NCI-H128 (cell line): ENCODE measurements at regions not wholly inside any gene's neighbourhood (a gene's known extent, or its start where the extent isn't known, plus 50 kb on each side); places are given as distances from the start of the nearest gene placed in this dataset.

Experiments used
- DNase-seq: peaks from one replicate; lab custom pipeline; 2025; ENCODE audit not compliant: unreplicated experiment; lab: John Stamatoyannopoulos, UW

DNA sequence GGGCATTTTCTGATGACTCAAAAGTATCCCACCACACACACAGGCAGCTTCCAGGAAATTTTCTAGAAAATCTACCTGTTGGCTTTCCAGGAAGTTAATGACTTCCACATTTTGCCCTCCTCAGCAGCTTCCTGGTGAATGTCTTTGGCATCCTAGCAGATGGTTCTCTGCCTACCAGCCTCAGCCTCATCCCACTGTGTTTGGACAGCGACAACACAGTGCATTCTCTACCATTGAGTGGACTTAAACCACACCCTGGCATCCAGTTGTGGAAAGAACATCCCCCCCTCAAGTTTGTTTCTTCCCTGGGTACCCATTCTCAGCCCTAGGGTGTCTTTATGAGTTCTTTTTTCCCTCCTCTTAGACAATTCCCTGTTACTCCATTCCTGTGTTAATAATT lies 50.8 kb upstream of the GADL1 start:
- no peak for DNase-seq

DNA sequence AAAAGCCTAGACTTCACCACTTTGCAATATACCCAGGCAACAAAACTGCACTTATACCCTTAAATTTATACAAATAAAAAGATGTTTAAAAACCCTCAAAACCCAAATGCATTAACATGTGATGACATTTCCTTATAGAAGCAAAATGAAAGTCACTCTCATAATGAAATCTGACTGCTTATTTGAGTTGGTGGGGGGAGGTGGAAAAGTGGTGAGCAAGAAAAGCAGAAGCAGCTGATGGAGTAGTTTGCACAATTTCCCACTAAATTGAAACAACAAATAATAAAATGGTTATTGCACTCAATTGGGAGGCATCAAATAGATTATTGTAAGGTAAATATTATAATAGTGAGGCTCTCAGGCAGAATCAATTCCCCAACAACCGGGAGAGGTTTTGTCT lies 54.0 kb upstream of the GADL1 start:
- no peak for DNase-seq

DNA sequence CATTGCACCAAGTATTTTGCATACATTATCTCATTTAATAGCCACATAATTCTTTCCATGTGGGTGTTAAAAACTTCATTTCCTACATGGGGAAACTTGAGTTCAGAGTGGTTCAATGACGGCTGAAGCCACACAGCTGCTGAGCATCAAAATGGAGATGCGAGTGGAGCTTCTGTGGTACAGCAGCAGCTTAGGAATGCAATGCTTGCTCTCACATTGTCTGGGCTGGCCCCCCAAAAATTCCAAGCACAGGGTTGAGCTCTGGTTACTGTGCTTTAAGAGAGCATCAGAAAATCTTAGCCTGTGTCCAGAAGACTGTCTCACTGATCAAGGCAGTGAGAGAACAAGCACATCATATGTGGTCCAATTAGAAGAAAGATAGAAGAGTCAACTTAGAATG lies 57.4 kb upstream of the GADL1 start:
- no peak for DNase-seq

DNA sequence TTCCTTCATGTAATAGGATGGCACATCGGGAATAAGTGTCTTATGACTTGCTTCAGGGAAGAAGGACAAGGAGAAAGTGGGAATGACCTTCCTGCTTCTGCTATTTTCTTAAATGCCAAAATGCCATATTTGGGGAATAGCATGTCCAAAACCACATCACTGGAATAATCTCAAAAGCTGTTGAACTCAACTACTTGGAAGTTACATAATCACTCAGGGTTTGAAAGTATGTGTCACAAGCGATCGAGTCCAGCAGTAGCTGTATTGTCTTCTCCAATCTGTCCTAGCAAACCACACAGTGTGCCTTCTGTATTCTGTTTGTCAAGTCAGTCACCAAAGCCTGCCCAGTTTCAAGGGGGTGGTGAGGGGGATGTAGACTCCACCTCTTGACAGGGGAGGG lies 58.3 kb upstream of the GADL1 start:
- no peak for DNase-seq

DNA sequence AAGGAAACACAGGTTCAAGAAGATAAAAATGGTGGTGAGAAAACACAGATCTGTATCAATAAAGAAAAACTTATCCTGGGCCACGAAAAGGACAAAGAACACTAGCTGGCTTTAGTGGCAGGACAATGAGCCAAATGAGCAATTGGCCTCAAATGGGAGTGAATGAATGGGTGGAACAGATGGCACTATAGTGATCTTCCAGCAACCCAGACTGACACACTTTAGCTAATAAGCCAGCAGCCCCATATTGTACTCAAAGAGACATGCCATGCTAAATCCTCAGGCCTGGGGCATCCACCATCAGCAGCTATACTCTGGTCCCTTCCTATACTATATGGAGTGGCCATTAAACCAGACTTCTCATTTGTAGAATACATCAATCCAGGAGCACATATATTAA lies 60.0 kb upstream of the GADL1 start:
- no peak for DNase-seq

DNA sequence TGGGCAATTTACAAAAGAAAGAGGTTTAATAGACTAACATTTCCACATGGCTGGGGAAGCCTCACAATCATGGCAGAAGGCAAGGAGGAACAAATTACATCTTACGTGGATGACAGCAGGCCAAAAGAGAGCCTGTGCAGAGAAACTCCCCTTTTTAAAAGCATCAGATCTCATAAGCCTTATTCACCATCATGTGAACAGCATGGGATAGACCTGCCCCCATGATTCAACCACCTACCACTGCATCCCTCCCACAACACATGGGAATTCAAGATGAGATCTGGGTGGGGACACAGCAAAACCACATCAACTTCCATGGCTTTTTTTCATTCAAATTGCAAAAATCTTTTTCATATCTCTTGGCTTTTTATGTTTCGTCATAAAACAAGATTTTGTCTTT lies 67.6 kb upstream of the GADL1 start:
- DNase-seq = no peak

DNA sequence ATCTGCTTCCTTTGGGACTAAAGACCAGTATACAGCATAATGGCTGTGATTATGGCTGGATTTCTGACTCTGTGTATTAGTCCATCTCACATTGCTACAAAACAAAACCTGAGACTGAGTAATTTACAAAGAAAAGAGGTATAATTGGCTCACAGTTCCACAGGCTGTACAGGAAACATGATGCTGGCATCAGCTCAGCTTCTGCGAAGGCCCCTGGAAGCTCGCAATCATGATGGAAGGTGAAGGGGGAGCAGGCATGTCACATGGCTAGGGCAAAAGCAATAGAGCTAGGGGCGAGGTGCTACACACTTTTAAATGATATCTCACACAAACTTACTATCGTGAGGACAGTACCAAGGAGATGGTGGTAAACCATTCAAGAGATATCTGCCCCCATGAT lies 68.0 kb upstream of the GADL1 start:
- no peak for DNase-seq

DNA sequence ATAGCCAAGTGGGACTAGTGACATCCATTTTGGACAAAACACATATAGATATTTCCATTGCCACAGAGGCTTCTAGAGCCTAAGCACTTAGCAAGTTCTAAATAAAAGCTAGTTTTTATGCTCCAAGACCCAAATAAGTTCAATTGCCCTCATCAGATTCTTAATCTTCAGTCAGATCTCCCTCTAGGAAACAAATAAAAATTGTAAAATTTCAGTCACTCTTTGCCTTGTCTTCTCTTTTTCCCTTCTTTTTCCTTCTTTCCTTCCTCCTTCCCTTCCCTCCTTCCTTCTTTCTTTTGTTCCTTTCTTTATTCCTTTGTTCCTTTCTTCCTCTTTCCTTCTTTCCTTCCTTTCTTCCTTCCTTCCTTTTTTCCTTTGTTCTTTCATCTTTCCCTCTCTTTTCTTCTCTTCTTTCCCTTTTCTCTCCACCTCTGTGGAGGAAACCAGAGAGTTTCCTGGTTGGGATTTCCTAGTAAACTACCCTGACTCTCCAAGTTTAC lies 68.8 kb upstream of the GADL1 start:
- no peak for DNase-seq

DNA sequence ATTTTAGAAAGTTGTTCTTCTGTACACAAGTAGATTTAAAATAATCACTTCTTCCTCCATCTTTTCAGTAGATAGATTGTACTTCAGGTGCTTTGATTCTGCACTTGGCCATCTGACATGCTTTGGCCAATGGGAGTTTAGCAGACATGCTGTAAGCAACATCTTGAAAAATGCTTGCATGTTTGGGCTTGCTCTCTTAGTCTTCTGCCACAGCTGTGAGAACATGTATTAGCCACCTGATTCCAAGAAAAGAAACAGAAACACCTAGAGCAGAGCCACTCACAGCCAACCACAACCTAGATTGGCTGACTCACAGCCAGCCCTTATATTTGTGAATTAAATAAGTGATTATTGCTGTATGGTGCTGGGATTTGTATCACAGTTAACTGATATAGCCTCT lies 70.2 kb upstream of the GADL1 start:
- no peak for DNase-seq

DNA sequence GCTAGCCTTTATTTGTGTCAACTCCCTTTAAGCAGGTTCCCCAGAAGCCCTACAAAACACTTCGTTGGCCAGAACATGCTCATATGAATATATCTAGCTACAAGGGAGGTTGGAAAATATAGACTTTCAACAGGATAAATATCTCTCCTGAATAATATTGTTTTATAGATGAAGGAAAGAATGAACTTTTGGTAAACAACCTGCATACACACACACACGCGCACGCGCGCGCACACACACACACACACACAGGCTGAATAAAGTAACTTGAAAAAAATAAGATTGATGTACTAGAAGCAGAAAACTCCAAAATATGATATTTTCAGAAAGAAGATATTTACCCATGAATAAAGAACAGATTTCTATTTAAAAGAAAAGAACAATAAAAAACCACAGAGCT lies 72.4 kb upstream of the GADL1 start:
- DNase-seq = no peak

DNA sequence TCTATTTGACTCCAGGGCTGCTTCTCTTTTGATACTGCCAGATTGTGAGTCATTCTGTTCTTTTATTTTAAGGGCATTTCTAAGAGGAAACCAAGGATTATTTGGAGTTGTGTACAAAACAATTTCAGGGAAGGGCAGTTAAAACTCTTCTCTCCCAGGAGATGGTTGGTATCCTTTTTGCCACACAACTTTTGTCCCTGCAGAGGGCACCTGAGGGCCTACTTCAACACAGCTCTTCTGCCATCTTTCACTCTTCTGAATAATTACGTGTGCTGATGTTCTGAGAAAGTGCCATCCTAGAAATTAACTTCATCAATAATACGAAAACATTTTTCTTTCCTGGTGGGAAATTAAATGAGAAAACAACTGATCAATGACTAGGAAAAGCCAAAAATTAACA lies 75.7 kb upstream of the GADL1 start:
- DNase-seq = no peak

DNA sequence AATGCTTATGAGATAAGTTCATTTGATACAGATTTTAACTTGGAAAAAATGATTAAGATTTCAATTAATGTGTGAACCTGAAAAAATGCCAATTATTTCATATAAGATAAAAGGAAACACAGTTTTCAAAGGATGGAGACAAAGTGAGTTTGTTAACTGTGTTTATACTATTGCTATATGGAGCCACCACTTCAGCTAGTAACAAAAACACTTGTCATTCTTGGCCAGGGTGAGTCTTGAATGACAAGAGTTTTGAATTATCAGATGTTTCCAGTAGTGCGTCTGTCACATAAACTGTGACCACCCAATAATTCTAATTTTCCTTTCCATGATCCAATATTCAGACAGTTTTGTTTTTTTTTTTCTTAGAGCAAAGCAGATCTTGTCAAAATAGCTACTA lies 78.0 kb upstream of the GADL1 start:
- no peak for DNase-seq

DNA sequence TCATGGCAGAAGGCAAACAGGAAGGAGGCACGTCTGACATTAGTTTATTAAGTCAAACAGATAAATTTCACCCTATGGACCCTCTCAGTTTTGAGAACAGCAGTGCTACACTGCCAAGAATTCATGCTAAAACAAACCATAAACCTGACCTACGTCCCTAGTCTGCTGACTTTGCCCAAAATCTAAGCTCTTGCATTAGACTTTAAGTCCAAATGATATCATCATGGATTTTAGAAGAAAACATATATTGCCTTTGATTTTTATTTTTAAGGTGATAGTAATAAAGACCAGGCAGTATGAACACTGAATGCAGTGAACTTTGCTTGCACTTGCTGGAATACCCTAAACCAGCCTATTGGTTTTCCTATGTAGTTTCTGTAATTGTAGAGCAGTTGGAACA lies 79.6 kb upstream of the GADL1 start:
- DNase-seq = no peak

DNA sequence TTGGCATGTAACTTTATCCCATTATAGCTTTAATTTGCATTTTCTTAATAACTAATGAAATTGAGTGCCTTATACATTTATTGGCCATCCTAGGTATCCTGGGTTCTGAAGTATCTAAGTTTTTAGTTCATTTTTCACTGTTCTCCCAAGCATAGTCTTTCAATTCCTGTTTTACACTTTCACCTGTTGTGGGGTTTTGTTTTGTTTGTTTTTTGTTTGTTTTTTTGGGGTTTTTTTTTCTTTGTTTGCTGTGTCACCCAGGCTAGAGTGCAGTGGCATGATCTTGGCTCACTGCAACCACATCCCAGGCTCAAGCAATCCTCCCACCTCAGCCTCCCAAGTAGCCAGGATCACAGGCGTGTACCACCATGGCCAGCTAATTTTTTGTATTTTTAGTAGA lies 83.1 kb upstream of the GADL1 start:
- DNase-seq = no peak

DNA sequence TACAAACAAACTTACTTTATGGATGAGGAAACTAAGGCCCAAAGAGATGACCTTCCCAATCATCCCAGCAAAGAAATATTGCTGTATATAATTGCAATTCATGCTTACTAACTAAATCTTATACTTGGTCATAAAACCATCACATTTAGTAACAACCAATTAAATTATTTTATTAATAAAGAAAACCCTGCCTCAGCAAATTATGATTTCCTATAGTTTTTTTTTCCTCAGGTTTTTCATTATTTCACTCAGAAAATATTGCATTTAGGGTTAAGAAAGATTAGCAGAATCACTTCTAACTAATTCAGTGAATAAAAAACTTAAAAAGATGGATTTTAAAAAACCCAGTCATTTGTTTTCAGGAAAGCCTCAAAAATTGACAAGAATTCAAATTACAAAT lies 86.5 kb upstream of the GADL1 start:
- no peak for DNase-seq

DNA sequence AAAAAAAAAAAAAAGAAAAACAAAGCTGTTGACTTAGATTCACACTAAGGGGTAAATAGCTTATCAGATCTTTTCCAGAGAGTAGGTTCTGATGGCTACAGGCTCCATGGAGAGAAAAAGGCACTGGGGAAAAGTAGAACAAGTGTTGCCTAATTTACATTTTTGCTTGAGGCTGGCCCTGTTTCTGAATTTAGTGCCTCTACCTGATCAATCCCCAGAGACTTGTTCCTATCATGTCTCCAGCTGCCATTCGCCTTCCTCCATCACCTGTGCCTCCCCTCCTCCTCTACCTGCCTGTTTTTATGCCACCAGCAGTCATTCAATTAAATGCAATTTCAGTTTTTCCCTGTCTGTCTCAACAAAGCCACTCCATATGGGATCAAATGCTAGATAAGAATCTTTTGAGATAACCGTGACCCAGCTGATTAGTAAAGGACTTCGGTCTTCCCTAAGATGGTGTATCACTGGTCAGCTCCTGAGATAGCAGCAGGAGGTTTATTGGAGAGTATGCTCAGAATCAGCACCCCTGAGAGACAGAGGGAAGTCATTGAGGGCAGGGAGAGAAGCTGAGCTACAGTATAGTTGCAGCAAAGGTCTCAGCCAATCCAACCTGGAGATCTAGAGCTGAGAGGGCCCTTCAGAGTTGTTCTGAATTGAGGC lies 88.1 kb upstream of the GADL1 start:
- no peak for DNase-seq

DNA sequence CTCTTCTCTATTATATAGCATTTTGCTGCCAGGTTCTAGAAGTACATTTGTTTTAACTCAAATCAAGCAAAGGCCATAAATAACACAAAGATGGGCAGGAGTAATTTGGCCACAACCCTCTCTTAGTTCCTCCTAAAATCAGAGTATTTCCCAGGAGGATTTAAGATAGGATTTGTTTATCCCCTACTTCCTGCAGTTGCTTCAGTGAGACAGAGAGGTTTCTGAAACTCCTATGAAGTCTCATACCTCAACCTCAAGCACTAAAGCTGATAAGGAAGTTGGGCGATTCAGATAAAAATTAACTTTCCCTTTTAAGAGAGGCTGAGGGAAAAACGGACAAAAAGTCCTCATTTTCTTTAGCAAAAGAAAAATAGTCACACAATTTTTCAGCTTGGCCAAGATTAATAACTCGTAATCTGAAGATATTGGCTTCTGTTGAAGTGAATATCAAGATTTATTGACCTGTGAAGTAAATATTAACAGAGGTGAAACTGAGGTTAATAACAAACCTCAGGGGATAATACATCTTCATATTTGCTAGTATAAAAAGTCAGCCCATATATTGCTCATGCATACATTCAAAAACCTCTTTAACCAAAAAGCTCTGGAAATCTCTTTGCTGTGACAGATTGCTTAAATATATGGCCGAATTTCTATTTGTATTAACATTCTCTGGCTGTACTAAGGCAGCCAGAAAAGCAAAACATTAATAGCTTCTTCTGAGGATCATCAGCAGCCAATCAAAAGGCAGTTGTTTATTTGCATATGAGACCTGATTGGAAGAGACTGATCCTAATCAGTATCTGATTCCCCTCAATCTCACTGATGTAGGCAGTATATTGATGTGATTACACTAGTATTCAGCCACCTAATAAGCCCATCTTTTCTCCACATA lies 90.6 kb upstream of the GADL1 start:
- DNase-seq = no peak

DNA sequence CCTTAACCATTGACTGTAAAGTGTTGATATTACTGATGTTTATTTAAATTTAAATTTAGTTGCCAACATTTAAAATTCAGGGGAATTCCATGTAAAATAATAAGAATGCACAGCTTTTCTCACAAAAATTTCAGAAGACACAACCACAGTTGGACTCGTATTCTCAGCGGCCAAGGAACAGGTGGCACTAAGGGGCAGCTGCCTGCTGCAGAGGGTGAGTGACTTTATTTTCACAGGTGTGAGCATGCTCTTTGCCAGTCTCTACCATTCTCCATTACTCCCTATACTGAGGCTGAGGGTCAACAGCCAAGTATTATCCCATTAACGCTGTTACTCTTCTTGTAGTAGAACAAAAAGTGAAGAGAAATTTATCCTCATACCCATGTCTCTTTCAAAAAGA lies 92.1 kb upstream of the GADL1 start:
- no peak for DNase-seq

DNA sequence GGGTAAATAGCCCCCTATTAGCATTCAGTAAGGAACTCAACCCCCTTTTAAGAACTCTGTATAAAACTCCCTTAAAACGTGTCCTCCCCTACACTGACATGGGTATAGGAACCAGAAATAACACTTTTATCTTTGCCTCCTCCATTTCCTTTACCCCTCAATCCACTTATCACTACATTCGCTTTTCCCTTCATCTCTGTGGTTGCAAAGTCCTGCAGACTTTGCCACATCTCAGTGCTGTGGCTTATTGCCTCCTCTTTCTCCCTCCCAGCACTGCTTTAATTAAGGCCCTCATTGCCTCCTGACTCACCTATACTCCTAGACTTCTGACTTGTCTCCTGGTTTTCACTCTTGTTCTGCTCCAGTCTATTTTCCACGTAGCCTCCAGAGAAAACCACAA lies 94.3 kb upstream of the GADL1 start:
- no peak for DNase-seq

DNA sequence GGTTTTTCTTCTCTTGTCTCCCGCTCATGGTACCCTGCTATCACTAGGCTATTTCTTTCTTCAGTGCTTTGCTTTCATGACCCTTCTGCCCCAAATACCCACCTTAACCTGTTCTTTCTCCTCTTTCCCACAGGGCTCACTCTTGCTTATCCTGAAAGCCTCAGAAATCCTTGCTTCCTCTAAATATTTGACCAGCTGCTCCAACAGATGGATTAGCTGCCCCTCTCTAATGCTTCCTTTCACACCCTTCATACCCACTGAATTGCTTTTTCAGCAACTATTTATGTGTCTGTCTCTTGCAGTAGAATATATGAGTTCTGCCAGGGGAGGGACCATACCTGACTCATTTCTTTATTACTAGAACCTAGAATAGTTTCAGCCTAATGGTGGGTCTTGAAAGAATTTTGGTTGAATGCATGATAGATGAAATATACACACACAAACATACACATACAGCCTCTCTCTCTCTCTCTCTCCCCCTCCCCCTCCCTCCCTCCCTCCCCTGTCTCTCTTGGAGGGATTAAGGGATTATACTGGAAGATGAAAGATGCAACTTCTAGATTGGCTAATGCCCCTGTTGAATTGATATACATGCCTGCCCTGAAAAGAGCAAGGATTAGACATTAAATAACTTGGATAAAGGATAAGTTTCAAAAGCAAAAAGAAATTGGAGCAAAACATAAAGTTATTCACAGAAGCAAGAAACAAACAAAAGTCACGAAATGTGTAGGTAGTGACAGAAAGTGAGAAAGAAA lies 95.0 kb upstream of the GADL1 start:
- DNase-seq = no peak

DNA sequence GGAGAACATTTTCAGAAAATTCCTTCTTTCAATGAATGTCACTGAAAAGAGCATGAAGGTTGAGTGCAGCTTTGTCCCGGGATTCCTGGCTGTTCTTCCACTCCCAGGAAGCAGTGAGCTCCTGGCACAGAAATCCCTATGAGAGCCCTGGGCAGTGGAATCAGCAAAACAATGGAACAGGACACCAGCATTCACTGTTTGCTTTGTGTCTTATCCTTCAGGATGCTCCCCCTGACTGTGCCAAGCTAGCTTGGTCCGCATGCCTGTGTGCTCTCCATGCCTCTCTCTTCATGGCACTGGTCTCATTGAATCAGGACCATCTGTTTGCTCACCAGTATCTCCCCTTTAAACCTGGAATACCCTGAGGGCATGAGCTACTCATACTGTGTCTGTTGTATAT lies 102.0 kb upstream of the GADL1 start:
- DNase-seq = no peak

DNA sequence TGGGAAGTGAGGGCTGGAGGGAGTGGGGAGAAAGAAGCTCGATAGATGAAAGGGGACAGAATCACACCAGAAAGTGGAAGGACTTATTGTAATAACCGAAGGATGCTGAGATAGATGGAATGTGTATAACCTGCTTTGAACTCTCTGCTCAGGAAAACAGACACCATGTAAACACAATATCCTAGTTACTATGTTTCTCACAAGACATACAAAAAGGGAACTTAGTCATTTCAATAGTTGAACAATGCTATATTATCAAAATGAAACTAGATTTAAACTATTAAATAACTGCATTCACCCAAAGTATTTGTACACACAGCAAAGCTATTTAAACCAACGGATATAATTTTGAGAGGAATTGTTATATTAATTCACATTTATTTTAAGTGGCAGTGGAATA lies 108.3 kb upstream of the GADL1 start:
- DNase-seq = no peak
